Embryonic facial prominence (tissue), 1 donor: ENCODE measurements at regions not wholly inside any gene's neighbourhood (a gene's known extent, or its start where the extent isn't known, plus 50 kb on each side); places are given as distances from the start of the nearest gene placed in this dataset.
"Not testable (repeated sequence)": the region's sequence is repeated elsewhere in the genome, so short reads cannot be mapped to it uniquely, and the experiment has no call there.

Experiments
- DNase-seq: peaks from one replicate; pipeline ENCODE4 v3.0.0-alpha.2; 2016; ENCODE audit errors: extremely low spot score

GRCh38 chr4:166153548-166153947 is 280.5 kb downstream of the TLL1 start:
- DNase-seq: no peak

GRCh38 chr4:166162327-166162726 is 289.3 kb downstream of the TLL1 start:
- no peak for DNase-seq

- peak; percentile 84 for DNase-seq
These were observed 292.9 kb downstream of the TLL1 start for GRCh38 chr4:166165829-166166420.

GRCh38 chr4:166169111-166169510 is 296.1 kb downstream of the TLL1 start:
- no peak for DNase-seq

GRCh38 chr4:166172619-166173018 is 299.6 kb downstream of the TLL1 start:
- no peak for DNase-seq

- no peak for DNase-seq
These were observed 301.9 kb downstream of the TLL1 start for GRCh38 chr4:166174717-166175490.

GRCh38 chr4:166182145-166182544 is 309.1 kb downstream of the TLL1 start:
- no peak for DNase-seq

GRCh38 chr4:166195101-166195500 is 322.1 kb downstream of the TLL1 start:
- no peak for DNase-seq

- DNase-seq: no peak
These were observed 324.1 kb downstream of the TLL1 start for GRCh38 chr4:166197166-166197565.

- DNase-seq: no peak
These were observed 325.0 kb downstream of the TLL1 start for GRCh38 chr4:166198041-166198440.

- no peak for DNase-seq
These were observed 325.7 kb downstream of the TLL1 start for GRCh38 chr4:166198516-166199310.

- DNase-seq: no peak
These were observed 330.0 kb downstream of the TLL1 start for GRCh38 chr4:166202991-166203390.

- DNase-seq: not testable (repeated sequence)
These were observed 339.3 kb downstream of the TLL1 start for GRCh38 chr4:166212326-166212725.

- no peak for DNase-seq
These were observed 349.2 kb downstream of the TLL1 start for GRCh38 chr4:166222271-166222670.

GRCh38 chr4:166228112-166228511 is 355.1 kb downstream of the TLL1 start:
- no peak for DNase-seq

GRCh38 chr4:166229799-166230198 is 356.8 kb downstream of the TLL1 start:
- no peak for DNase-seq

- DNase-seq: no peak
These were observed 357.8 kb downstream of the TLL1 start for GRCh38 chr4:166230841-166231240.

- DNase-seq: no peak
These were observed 366.3 kb downstream of the TLL1 start for GRCh38 chr4:166239354-166239753.

- DNase-seq: no peak
These were observed 379.7 kb downstream of the TLL1 start for GRCh38 chr4:166252487-166253402.

GRCh38 chr4:166257276-166257675 is 384.2 kb downstream of the TLL1 start:
- no peak for DNase-seq

- DNase-seq: no peak
These were observed 384.9 kb downstream of the TLL1 start for GRCh38 chr4:166257891-166258290.

GRCh38 chr4:166259081-166259480 is 386.0 kb downstream of the TLL1 start:
- DNase-seq: no peak
